GM19463 (cell line): ENCODE measurements at regions not wholly inside any gene's neighbourhood (a gene's known extent, or its start where the extent isn't known, plus 50 kb on each side); places are given as distances from the start of the nearest gene placed in this dataset.

Experiments
- ATAC-seq: cut with Tn5 transposase; IDR thresholded peaks from one replicate; pipeline ENCODE4 v1.9.1; 2021; ENCODE audit warnings: mild to moderate bottlenecking, moderate library complexity; ENCODE audit not compliant: unreplicated experiment

- no peak for ATAC-seq
Measured at GRCh38 chr1:87194271-87194774, 134.4 kb upstream of the LMO4 start.

DNA sequence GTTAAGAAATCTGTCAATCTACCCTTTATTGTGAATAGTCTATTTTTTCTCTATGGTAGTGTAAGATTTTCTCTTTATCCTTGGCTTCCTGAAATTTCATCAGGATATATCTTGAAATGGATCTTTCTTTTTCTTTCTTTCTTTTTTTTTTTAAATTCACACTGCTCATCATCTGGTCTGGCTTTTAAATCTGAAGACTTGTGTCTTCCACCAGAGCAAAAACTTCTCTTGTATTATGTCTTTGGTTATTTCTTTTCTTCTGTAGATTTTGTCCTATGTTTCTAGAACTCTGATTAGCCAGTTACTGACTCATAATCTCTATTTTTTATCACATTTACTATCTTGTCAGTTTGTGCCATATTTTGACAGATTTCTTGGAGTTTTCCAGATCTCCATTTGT, 133.8 kb upstream of the LMO4 start:
- no peak for ATAC-seq

- no peak for ATAC-seq
Measured at GRCh38 chr1:87196110-87196827, 132.4 kb upstream of the LMO4 start.

- no peak for ATAC-seq
Measured at GRCh38 chr1:87197156-87197555, 131.5 kb upstream of the LMO4 start.

DNA sequence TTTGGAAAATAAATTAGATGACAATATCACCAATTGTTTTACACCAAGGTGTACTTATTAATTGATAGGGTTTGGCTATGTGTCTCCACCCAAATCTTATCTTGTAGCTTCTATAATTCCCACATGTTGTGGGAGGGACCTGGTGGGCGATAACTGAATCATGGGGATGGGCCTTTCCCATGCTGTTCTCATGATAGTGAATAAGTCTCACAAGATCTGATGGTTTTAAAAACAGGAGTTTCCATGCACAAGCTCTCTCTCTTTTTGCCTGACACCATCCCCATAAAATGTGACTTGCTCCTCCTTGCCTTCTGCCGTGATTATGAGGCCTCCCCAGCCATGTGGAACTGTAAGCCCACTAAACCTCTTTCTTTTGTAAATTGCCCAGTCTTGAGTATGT, 131.0 kb upstream of the LMO4 start:
- no peak for ATAC-seq

GRCh38 chr1:87200875-87201638, 127.6 kb upstream of the LMO4 start:
- no peak for ATAC-seq

DNA sequence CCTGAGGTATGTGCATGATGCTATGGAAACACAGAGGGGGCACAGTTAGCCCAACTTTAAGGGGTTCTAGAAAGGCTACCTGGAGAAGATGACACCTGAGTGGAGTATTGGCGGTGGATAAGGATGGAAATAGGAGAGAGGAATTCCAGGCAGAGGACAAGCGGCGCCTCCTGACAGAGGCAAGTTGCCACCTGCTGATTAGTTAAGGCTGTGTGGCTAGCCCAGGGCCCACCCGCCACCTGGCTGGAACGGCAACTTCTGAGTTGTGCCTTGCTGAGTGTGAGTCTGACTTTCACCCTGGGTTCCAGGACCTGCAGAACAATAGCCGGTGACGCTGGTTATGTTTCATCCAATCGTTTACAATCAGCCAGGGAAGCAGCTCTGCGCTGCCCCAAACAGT, 126.9 kb upstream of the LMO4 start:
- ATAC-seq, result no peak

GRCh38 chr1:87202451-87202850, 126.2 kb upstream of the LMO4 start:
- no peak for ATAC-seq

DNA sequence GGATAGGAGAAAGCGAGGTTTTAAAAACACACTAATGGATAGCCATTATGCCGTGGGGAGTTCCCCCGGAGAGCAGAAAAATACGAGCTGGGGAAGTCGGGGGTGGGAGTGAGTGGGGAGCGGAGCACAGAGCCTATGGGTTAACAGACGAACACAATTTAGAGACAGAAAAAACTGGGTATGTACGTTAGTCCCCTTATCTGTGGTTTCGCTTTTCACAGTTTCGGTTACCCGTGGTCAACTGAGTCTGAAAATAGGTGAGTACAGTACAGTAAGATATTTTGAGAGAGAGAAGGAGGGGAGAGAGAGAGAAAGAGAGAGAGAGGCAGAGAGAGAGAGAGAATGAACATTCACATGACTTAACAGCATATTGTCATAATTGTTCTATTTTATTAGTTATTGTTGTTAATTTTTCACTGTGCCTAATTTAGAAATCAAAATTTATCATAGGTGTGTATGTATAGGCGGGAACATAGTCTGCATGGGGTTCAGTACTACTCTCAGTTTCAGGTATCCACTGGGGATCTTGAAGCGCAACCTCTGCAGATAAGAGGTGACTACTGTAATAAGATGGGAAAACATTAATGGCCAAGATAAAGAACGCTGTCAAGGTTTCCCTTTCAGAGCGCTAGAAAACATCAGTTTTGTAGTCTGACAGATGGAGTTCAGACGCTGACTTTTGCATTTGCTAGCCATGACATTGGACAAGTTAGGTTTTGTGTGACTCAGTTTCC, 125.6 kb upstream of the LMO4 start:
- peak; percentile 91 for ATAC-seq

- ATAC-seq, result no peak
Measured at GRCh38 chr1:87203904-87204303, 124.8 kb upstream of the LMO4 start.

DNA sequence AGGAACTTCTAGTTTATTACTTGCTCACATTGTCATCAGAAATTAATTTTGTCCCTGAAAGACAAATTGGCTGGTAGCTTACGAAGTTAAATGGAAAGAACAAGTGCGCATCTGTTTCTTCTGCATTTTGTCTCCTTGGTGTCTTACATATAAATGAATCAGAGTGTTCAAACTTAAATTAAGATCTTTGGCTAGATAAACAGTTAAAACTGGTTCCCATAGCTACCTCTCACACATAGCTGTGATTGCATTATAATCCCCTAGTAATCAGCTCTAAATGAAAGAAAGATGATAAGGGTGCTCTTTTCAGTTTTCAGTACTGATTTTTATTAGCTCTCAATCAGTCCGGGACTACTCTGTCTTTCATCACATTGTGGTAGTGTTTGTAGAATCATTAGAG, 124.2 kb upstream of the LMO4 start:
- no peak for ATAC-seq

- ATAC-seq, result no peak
Measured at GRCh38 chr1:87204921-87205320, 123.8 kb upstream of the LMO4 start.

GRCh38 chr1:87206044-87206831, 122.4 kb upstream of the LMO4 start:
- no peak for ATAC-seq

DNA sequence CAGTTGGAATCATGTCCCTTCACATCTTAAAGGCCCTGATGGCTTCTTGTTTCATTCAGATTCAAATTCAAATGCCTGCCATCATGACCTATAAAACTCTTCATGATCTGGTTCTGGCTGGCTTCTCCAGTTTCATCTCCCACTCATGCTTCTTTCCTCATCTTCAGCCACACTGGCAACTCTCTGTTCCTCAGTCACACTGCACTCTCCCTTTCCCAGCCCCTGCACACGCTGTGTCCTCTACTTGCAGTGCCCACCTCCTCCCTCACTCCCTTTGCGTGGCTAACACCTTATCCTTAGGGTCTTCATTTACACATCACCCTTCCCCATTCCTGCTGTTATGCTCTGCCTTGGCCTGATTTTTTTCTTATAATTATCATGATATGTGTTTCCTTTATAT, 120.6 kb upstream of the LMO4 start:
- ATAC-seq, result no peak

- ATAC-seq, result no peak
Measured at GRCh38 chr1:87208931-87209330, 119.7 kb upstream of the LMO4 start.

GRCh38 chr1:87210151-87210550, 118.5 kb upstream of the LMO4 start:
- ATAC-seq, result no peak

DNA sequence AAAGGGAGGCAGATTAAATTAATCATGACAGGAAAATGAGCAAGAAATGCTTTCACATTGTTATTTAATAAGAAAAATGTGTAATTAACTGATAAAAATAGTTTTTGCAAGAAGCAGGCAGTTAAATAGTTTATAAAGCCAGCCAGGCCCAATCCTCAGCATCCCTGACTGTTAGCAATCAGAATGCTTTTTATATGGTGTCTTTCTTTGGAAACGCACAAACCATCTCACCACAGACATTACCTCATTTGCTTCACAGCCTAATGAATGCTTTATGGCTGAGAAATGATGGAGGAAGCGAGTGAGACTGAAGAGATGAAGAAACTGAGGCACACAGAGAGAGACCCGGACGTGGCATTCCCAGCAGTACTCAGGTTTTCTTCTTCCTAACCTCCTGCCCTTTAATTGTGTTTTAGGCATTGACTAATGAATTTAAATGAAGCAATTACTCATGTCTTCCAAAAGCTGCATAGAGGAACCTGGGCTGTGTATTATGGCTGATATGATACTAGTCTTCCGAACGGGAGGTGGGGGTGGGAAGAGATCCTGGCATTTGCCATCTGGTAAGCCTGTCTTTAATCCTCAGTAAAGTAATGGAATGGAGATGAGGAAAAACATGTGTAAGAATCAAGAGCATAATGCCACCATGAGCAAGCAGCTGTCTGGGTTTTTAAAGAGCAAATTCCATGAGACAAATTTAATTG, 116.1 kb upstream of the LMO4 start:
- ATAC-seq, result no peak

DNA sequence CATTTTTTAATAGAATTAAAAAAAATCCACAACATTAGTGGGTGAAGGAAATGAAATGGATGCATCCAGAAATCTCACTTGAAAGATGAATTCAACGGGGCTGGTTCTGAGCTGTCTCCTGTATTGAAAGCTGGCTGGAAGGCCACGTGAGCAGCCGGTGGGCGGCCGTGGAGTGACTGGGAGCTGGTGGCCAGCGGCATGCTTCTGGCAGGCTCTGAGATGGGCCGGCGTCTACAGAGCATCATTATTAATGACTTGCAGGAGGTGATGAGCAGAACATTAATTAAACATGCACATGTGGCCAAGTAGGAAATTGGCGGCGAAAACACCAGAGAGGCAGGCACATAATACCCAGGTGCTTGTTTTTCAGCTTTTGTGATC, 115.6 kb upstream of the LMO4 start:
- ATAC-seq, result no peak

DNA sequence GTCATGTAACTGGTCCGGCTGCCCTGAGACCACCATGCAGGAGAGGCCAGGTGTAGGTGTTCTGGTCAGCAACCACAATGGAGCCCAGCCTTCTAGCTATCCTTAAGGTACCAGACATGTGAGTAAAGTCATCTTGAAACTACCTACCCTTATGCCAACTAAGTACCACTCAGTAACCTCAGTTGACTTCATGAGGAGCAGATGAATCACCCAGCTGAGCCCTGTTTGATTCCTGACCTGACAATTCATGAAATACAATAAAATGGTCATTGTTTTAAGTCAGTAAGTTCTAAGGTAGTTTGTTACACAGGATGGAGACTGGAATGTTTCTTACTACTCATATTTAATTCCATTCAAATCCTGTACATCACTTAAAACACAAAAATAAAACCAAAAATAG, 113.1 kb upstream of the LMO4 start:
- ATAC-seq, result no peak

DNA sequence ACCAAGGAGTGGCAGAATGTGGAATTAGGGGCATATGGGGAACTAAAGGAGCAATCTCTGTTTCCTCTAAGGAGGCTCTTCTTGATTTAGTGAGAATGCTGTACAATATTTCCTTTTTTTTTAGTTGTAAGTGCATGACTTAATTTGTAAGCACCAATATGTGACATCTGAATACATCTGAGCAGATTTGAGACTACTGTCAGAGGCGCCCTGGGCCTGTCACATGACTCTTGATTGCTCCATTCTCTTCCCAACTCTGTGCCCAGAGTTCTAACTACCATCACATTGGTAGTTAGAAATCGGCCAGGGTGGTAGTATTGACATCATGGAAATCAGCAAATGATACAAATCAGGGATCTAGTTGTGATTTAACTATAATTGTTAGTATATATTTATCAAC, 110.1 kb upstream of the LMO4 start:
- ATAC-seq, result no peak
